Neural cell (in vitro differentiated cells): ENCODE measurements at regions not wholly inside any gene's neighbourhood (a gene's known extent, or its start where the extent isn't known, plus 50 kb on each side); places are given as distances from the start of the nearest gene placed in this dataset.

Experiments
- EP300 ChIP-seq: fragments of 450-650 bp; conservative IDR thresholded peaks from 2 replicates; pipeline ENCODE4 v1.6.1; 2014; ENCODE audit warnings: antibody characterized with exemption, mild to moderate bottlenecking, moderate library complexity; ENCODE audit not compliant: poor library complexity, severe bottlenecking
- EZH2 ChIP-seq: fragments of 200-600, 300-800 bp; shearing (Covaris generic), sonication (generic); IDR thresholded peaks from 2 replicates; pipeline ENCODE4 v1.6.1; 2014; ENCODE audit warnings: antibody characterized with exemption, low read length, borderline replicate concordance, mild to moderate bottlenecking; ENCODE audit not compliant: insufficient read depth, poor library complexity, severe bottlenecking
- POLR2AphosphoS5 ChIP-seq: IDR thresholded peaks from 2 replicates; pipeline ENCODE4 v1.6.1; 2012
- RAD21 ChIP-seq: fragments of 450-650 bp; conservative IDR thresholded peaks from 2 replicates; pipeline ENCODE4 v1.6.1; 2014; ENCODE audit warnings: antibody characterized with exemption, mild to moderate bottlenecking, moderate library complexity
- SMC3 ChIP-seq: fragments of 450-650 bp; conservative IDR thresholded peaks from 2 replicates; pipeline ENCODE4 v1.6.1; 2014; ENCODE audit warnings: antibody characterized with exemption, mild to moderate bottlenecking, moderate library complexity; ENCODE audit not compliant: poor library complexity
- TAF1 ChIP-seq: IDR thresholded peaks from 2 replicates; pipeline ENCODE4 v1.6.1; 2012; ENCODE audit warnings: low read depth
- TF ChIP-seq, protein P1 (sequence below): fragments of 450-650 bp; IDR thresholded peaks from 2 replicates; pipeline ENCODE4 v1.5.1; 2014; ENCODE audit warnings: antibody characterized with exemption, mild to moderate bottlenecking, moderate library complexity; ENCODE audit not compliant: poor library complexity, severe bottlenecking

DNA sequence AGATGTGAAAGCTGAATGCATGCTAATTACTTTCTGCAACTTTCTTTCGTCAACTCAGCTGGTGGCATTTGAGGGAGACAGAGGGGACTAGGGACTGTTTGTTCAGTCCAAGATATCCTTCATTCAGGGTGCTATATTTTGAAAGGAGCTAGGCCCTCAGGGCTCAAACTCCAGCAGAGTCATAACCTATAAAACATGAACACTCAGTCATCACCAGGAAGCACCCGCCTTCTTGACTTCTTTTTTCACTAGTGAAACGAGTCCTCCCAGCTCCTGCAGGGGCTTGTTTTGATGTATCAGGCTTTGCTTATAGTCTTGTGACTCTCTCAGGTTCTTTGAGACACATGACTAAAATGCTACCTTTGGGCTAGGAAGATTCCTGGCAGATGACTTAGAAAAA is 230.6 kb downstream of the PCDH7 start:
- TF ChIP-seq, protein P1, sequence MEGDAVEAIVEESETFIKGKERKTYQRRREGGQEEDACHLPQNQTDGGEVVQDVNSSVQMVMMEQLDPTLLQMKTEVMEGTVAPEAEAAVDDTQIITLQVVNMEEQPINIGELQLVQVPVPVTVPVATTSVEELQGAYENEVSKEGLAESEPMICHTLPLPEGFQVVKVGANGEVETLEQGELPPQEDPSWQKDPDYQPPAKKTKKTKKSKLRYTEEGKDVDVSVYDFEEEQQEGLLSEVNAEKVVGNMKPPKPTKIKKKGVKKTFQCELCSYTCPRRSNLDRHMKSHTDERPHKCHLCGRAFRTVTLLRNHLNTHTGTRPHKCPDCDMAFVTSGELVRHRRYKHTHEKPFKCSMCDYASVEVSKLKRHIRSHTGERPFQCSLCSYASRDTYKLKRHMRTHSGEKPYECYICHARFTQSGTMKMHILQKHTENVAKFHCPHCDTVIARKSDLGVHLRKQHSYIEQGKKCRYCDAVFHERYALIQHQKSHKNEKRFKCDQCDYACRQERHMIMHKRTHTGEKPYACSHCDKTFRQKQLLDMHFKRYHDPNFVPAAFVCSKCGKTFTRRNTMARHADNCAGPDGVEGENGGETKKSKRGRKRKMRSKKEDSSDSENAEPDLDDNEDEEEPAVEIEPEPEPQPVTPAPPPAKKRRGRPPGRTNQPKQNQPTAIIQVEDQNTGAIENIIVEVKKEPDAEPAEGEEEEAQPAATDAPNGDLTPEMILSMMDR: no peak
- TF ChIP-seq POLR2AphosphoS5: no peak
- no peak for TF ChIP-seq EZH2
- no peak for TF ChIP-seq TAF1
- TF ChIP-seq SMC3: no peak
- no peak for TF ChIP-seq EP300
- no peak for TF ChIP-seq RAD21
